B cell (primary cell): ENCODE measurements at regions not wholly inside any gene's neighbourhood (a gene's known extent, or its start where the extent isn't known, plus 50 kb on each side); places are given as distances from the start of the nearest gene placed in this dataset.

Experiments used
- EZH2 ChIP-seq: IDR thresholded peaks from 2 replicates; pipeline ENCODE4 v1.6.1; 2012; ENCODE audit warnings: borderline replicate concordance, low read depth, mild to moderate bottlenecking, moderate library complexity, low read length; ENCODE audit not compliant: insufficient read depth, poor library complexity, severe bottlenecking
- TF ChIP-seq, protein P1 (sequence below): fragments of 200-600 bp; IDR thresholded peaks from one replicate; pipeline ENCODE4 v1.8.0; 2022; ENCODE audit warnings: antibody characterized with exemption, mild to moderate bottlenecking

DNA sequence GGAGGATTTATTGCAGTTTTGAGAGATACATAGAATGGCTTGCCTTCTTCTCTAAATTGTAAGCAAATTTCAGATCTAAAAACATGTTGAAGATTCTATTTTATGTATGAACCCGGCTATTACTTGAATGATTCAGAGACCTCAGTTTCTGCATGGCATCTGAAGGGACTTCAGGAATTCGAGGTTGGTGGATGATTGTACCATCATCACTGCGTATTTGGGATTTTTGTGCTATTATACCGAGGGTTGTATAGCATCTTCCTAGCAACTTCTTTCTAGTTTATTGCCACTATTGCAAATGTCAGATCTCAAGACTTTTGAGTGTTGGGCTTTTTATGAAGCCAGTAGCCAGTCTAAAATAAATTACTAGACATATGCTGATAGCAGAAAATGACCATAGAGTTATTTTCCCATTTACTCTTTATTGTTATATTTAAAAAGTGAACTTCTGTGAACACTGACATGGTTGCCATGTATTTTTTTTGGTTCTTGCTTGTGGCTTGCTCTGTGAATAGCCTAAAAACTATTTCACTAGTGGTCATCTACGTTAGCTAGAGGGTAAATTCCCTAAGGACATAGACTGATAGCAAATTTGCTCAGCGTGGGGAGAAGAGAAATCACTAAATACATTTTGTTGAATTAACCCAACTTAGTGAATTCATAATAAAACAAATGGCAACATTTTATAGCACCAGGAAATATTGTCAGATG, 70.6 kb upstream of the KLF12 start:
- TF ChIP-seq, protein P1, sequence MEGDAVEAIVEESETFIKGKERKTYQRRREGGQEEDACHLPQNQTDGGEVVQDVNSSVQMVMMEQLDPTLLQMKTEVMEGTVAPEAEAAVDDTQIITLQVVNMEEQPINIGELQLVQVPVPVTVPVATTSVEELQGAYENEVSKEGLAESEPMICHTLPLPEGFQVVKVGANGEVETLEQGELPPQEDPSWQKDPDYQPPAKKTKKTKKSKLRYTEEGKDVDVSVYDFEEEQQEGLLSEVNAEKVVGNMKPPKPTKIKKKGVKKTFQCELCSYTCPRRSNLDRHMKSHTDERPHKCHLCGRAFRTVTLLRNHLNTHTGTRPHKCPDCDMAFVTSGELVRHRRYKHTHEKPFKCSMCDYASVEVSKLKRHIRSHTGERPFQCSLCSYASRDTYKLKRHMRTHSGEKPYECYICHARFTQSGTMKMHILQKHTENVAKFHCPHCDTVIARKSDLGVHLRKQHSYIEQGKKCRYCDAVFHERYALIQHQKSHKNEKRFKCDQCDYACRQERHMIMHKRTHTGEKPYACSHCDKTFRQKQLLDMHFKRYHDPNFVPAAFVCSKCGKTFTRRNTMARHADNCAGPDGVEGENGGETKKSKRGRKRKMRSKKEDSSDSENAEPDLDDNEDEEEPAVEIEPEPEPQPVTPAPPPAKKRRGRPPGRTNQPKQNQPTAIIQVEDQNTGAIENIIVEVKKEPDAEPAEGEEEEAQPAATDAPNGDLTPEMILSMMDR, result no peak
- no peak for TF ChIP-seq EZH2
